Esophagus muscularis mucosa (tissue), 4 donors: ENCODE measurements at regions not wholly inside any gene's neighbourhood (a gene's known extent, or its start where the extent isn't known, plus 50 kb on each side); places are given as distances from the start of the nearest gene placed in this dataset.

Experiments used
- CTCF ChIP-seq, 3 experiments: fragments of 200-600 bp in 2 of 3; fragments of 450-650 bp in 1 of 3; sonication (generic) in 2 of 3; IDR thresholded peaks; one replicate each; pipeline ENCODE4 v1.5.1; 2017 to 2019; ENCODE audit warnings: antibody characterized with exemption in 3 of 3, mild to moderate bottlenecking in 2 of 3, moderate library complexity in 1 of 3
- EP300 ChIP-seq: sonication (generic); formaldehyde crosslinking; IDR thresholded peaks from one replicate; pipeline ENCODE4 v1.6.1; 2017; ENCODE audit warnings: antibody characterized with exemption
- POLR2A ChIP-seq: fragments of 450-650 bp; IDR thresholded peaks from one replicate; pipeline ENCODE4 v1.6.1; 2017; ENCODE audit warnings: antibody characterized with exemption, moderate library complexity, mild to moderate bottlenecking, low read depth
- POLR2AphosphoS5 ChIP-seq, 2 donors: sonication (generic); formaldehyde crosslinking; IDR thresholded peaks; one replicate each; pipeline ENCODE4 v1.6.1; 2017; ENCODE audit warnings: antibody characterized with exemption in 2 of 2

- TF ChIP-seq CTCF (IDR thresholded peaks at IDR 0.05): no peak
- no peak for TF ChIP-seq EP300
- no peak for TF ChIP-seq POLR2A
- no peak for TF ChIP-seq POLR2AphosphoS5 (IDR thresholded peaks at IDR 0.05)
These were observed 70.7 kb downstream of the CHRD start for GRCh38 chr3:184450547-184450946.
